Muscle of arm (tissue), 1 donor: ENCODE measurements at regions not wholly inside any gene's neighbourhood (a gene's known extent, or its start where the extent isn't known, plus 50 kb on each side); places are given as distances from the start of the nearest gene placed in this dataset.
"Not testable (repeated sequence)": the region's sequence is repeated elsewhere in the genome, so short reads cannot be mapped to it uniquely, and the experiment has no call there.

Experiments used
- DNase-seq: peaks from one replicate; pipeline ENCODE4 v3.0.0-alpha.2; 2013

- no peak for DNase-seq
Observed at GRCh38 chrX:92283308-92283707, 504.1 kb downstream of the PCDH11X start.

- not testable (repeated sequence) for DNase-seq
Observed at GRCh38 chrX:92298067-92298466, 518.9 kb downstream of the PCDH11X start.

GRCh38 chrX:92333194-92333593 is 554.0 kb downstream of the PCDH11X start:
- DNase-seq: not testable (repeated sequence)

- not testable (repeated sequence) for DNase-seq
Observed at GRCh38 chrX:92351065-92351464, 571.9 kb downstream of the PCDH11X start.

GRCh38 chrX:92351511-92351910 is 572.3 kb downstream of the PCDH11X start:
- DNase-seq: no peak
